AG04450 (cell line): ENCODE measurements at regions not wholly inside any gene's neighbourhood (a gene's known extent, or its start where the extent isn't known, plus 50 kb on each side); places are given as distances from the start of the nearest gene placed in this dataset.

Experiments
- CTCF ChIA-PET: fragments of 300-600, 350-600 bp; formaldehyde crosslinking; extraction: SDS; loops from one replicate; lab custom pipeline; 2022; ENCODE audit warnings: antibody characterized with exemption, inconsistent platforms; lab: Charles Lee
- POLR2A ChIA-PET: fragments of 350-600 bp; formaldehyde crosslinking; extraction: SDS; loops from one replicate; lab custom pipeline; 2021; ENCODE audit warnings: antibody characterized with exemption, inconsistent platforms; lab: Yijun Ruan, JAX
- DNase-seq: peaks from one replicate; pipeline ENCODE4 v3.0.0-alpha.2; 2011; ENCODE audit warnings: low read depth, low spot score
- H3K27ac ChIP-seq: one replicate; pipeline ENCODE4 v1.5.1; 2012; ENCODE audit warnings: low read depth, low read length, control low read depth
- H3K27me3 ChIP-seq: one replicate; pipeline ENCODE4 v1.6.0; 2012; ENCODE audit warnings: low read length; ENCODE audit not compliant: control insufficient read depth, insufficient read depth
- H3K4me3 ChIP-seq: 2 replicates; pipeline ENCODE4 v1.5.1; 2011; ENCODE audit warnings: mild to moderate bottlenecking, low read depth, low read length, control low read depth
- H3K9me3 ChIP-seq: 2 replicates; pipeline ENCODE4 v1.5.1; 2012; ENCODE audit warnings: low read length; ENCODE audit not compliant: control insufficient read depth, insufficient read depth
- TF ChIP-seq, protein P1 (sequence below): IDR thresholded peaks from 2 replicates; pipeline ENCODE4 v1.5.1; 2011; ENCODE audit warnings: low read depth, low read length, control low read depth, inconsistent platforms

- TF ChIP-seq, protein P1, sequence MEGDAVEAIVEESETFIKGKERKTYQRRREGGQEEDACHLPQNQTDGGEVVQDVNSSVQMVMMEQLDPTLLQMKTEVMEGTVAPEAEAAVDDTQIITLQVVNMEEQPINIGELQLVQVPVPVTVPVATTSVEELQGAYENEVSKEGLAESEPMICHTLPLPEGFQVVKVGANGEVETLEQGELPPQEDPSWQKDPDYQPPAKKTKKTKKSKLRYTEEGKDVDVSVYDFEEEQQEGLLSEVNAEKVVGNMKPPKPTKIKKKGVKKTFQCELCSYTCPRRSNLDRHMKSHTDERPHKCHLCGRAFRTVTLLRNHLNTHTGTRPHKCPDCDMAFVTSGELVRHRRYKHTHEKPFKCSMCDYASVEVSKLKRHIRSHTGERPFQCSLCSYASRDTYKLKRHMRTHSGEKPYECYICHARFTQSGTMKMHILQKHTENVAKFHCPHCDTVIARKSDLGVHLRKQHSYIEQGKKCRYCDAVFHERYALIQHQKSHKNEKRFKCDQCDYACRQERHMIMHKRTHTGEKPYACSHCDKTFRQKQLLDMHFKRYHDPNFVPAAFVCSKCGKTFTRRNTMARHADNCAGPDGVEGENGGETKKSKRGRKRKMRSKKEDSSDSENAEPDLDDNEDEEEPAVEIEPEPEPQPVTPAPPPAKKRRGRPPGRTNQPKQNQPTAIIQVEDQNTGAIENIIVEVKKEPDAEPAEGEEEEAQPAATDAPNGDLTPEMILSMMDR = no peak
- Histone ChIP-seq H3K27ac (no peak overlapping the region), H3K4me3 (no peak overlapping the region), H3K9me3 (no peaks in the 10 kb centered on the region), H3K27me3 (peaks cover 16% of the 10 kb centered on the region)
- CTCF ChIA-PET = no interaction called here
- no peak for DNase-seq
- POLR2A ChIA-PET = no interaction called here
Observed at GRCh38 chr16:65519402-65519801, 397.5 kb upstream of the CDH11 start.

GRCh38 chr16:65515193-65515592, 393.3 kb upstream of the CDH11 start:
- POLR2A ChIA-PET = no interaction called here
- Histone ChIP-seq H3K27me3 (peaks cover 9% of the 10 kb centered on the region), H3K9me3 (no peaks in the 10 kb centered on the region), H3K4me3 (no peak overlapping the region), H3K27ac (no peak overlapping the region)
- CTCF ChIA-PET = no interaction called here
- no peak for DNase-seq
- TF ChIP-seq, protein P1 = no peak

GRCh38 chr16:65510850-65511249, 389.0 kb upstream of the CDH11 start:
- no peaks in the 10 kb centered on the region for H3K9me3 ChIP-seq
- DNase-seq = no peak
- TF ChIP-seq, protein P1 = no peak
- ChIA-PET POLR2A (no interaction called here), CTCF (no interaction called here)
- H3K27me3 ChIP-seq = no peaks in the 10 kb centered on the region
- H3K27ac ChIP-seq = no peak overlapping the region
- no peak overlapping the region for H3K4me3 ChIP-seq

DNA sequence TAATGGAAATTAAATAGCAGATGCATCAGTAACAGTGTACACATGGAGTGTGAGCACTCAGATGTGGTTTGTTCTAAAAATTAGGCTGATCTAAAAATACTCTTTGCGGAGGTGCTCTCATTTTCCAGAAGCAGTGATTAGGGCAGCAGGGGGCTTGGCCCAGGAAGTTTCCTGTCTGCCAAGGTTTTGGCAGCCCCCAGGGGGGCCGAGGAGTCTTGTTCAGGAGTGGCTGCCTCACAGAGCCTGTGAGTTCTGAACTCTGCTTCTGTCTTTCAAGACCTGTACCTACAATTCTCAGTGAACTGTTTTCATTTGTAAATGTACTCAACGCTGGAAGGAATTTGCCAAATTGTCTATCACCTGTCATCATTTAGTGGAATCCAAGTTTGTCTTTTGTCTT, 388.4 kb upstream of the CDH11 start:
- CTCF ChIA-PET = no interaction called here
- Histone ChIP-seq H3K9me3 (no peaks in the 10 kb centered on the region), H3K27me3 (no peaks in the 10 kb centered on the region), H3K27ac (no peak overlapping the region), H3K4me3 (no peak overlapping the region)
- POLR2A ChIA-PET = no interaction called here
- TF ChIP-seq, protein P1 = no peak
- DNase-seq = no peak

DNA sequence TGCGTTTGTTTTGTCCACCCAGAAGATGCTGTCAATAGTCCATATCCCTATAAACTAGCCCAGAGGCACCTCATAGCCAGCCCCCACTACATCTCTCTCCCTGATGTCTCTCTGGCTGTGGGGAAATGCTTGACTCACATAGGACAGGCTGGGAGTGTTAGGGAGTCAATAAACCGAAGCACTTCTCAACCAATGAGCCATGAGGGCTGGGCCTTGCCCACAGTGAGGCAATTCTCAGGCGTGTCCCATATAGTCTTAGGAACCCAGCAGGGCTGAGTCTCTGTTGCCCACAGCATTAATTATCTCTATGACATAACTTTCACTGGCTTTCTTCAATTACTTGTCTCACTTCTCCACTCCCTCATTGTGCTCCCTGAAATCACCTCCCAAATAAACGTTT, 387.3 kb upstream of the CDH11 start:
- TF ChIP-seq, protein P1 = no peak
- DNase-seq = no peak
- no peak overlapping the region for H3K27ac ChIP-seq
- H3K27me3 ChIP-seq = no peaks in the 10 kb centered on the region
- CTCF ChIA-PET = no interaction called here
- H3K4me3 ChIP-seq = no peak overlapping the region
- POLR2A ChIA-PET = no interaction called here
- H3K9me3 ChIP-seq = no peaks in the 10 kb centered on the region
